GM18502 (cell line): ENCODE measurements at regions not wholly inside any gene's neighbourhood (a gene's known extent, or its start where the extent isn't known, plus 50 kb on each side); places are given as distances from the start of the nearest gene placed in this dataset.
"Not testable (repeated sequence)": the region's sequence is repeated elsewhere in the genome, so short reads cannot be mapped to it uniquely, and the experiment has no call there.

Source experiments
- ATAC-seq: cut with Tn5 transposase; IDR thresholded peaks from one replicate; pipeline ENCODE4 v1.9.1; 2021; ENCODE audit warnings: mild to moderate bottlenecking; ENCODE audit not compliant: unreplicated experiment, poor library complexity

GRCh38 chr1:79151006-79151796, 144.7 kb upstream of the ADGRL4 start:
- no peak for ATAC-seq

- ATAC-seq, result no peak
Measured at GRCh38 chr1:79150576-79150975, 144.0 kb upstream of the ADGRL4 start.

- not testable (repeated sequence) for ATAC-seq
Measured at GRCh38 chr1:79138227-79138626, 131.7 kb upstream of the ADGRL4 start.

- no peak for ATAC-seq
Measured at GRCh38 chr1:79133774-79134364, 127.3 kb upstream of the ADGRL4 start.

- no peak for ATAC-seq
Measured at GRCh38 chr1:79131626-79132025, 125.1 kb upstream of the ADGRL4 start.

- no peak for ATAC-seq
Measured at GRCh38 chr1:79129914-79130313, 123.4 kb upstream of the ADGRL4 start.

GRCh38 chr1:79128722-79129121, 122.2 kb upstream of the ADGRL4 start:
- no peak for ATAC-seq

- no peak for ATAC-seq
Measured at GRCh38 chr1:79124756-79125155, 118.2 kb upstream of the ADGRL4 start.

- no peak for ATAC-seq
Measured at GRCh38 chr1:79122521-79122920, 116.0 kb upstream of the ADGRL4 start.

GRCh38 chr1:79117376-79117775, 110.8 kb upstream of the ADGRL4 start:
- ATAC-seq, result no peak

GRCh38 chr1:79113836-79114235, 107.3 kb upstream of the ADGRL4 start:
- ATAC-seq, result no peak

- no peak for ATAC-seq
Measured at GRCh38 chr1:79110749-79111148, 104.2 kb upstream of the ADGRL4 start.

- ATAC-seq, result no peak
Measured at GRCh38 chr1:79109445-79109844, 102.9 kb upstream of the ADGRL4 start.

GRCh38 chr1:79105500-79105899, 99.0 kb upstream of the ADGRL4 start:
- no peak for ATAC-seq

GRCh38 chr1:79104617-79105016, 98.1 kb upstream of the ADGRL4 start:
- ATAC-seq, result no peak

- no peak for ATAC-seq
Measured at GRCh38 chr1:79100385-79100784, 93.9 kb upstream of the ADGRL4 start.

GRCh38 chr1:79090985-79091384, 84.5 kb upstream of the ADGRL4 start:
- no peak for ATAC-seq

GRCh38 chr1:79089946-79090345, 83.4 kb upstream of the ADGRL4 start:
- no peak for ATAC-seq

- ATAC-seq, result no peak
Measured at GRCh38 chr1:79082233-79082632, 75.7 kb upstream of the ADGRL4 start.

- no peak for ATAC-seq
Measured at GRCh38 chr1:79079770-79080169, 73.2 kb upstream of the ADGRL4 start.

- no peak for ATAC-seq
Measured at GRCh38 chr1:79074975-79075374, 68.4 kb upstream of the ADGRL4 start.

- no peak for ATAC-seq
Measured at GRCh38 chr1:79069828-79070227, 63.3 kb upstream of the ADGRL4 start.
